HEK293 (cell line): ENCODE measurements at regions not wholly inside any gene's neighbourhood (a gene's known extent, or its start where the extent isn't known, plus 50 kb on each side); places are given as distances from the start of the nearest gene placed in this dataset.
"Not testable (repeated sequence)": the region's sequence is repeated elsewhere in the genome, so short reads cannot be mapped to it uniquely, and the experiment has no call there.

ENCODE experiments used
- CTCF ChIA-PET: fragments of 350-600 bp; formaldehyde crosslinking; extraction: SDS; loops from one replicate; lab custom pipeline; 2021; ENCODE audit warnings: antibody characterized with exemption; lab: Yijun Ruan, JAX
- POLR2A ChIA-PET: fragments of 300-600 bp; formaldehyde crosslinking; extraction: SDS; loops from one replicate; lab custom pipeline; 2020; ENCODE audit warnings: antibody characterized with exemption, inconsistent platforms; lab: Yijun Ruan, JAX
- H3K27ac ChIP-seq: fragments of 200-500 bp; sonication (Bioruptor generic); 2 replicates; pipeline ENCODE4 v1.5.1; 2014; ENCODE audit warnings: low read depth, low read length, control low read depth, inconsistent platforms; ENCODE audit errors: extremely low read depth
- H3K36me3 ChIP-seq, 2 experiments: fragments of 200-500 bp in 1 of 2; sonication (Bioruptor generic) in 1 of 2; 1 replicate in 1 of 2; 2 replicates in 1 of 2; pipeline ENCODE4 v1.5.1; 2014 to 2017; ENCODE audit warnings: inconsistent platforms in 2 of 2, low read length in 2 of 2; ENCODE audit not compliant: control insufficient read depth in 2 of 2, insufficient read depth in 1 of 2
- H3K4me1 ChIP-seq: fragments of 200-500 bp; sonication (Bioruptor generic); 2 replicates; pipeline ENCODE4 v1.5.1; 2014; ENCODE audit warnings: mild to moderate bottlenecking, low read length, inconsistent platforms; ENCODE audit not compliant: control insufficient read depth, insufficient read depth
- H3K4me3 ChIP-seq: 2 replicates; pipeline ENCODE4 v1.5.1; 2011; ENCODE audit warnings: low read depth, mild to moderate bottlenecking, control low read depth, low read length, moderate library complexity
- H3K9me3 ChIP-seq: fragments of 200-500 bp; sonication (Bioruptor generic); 2 replicates; pipeline ENCODE4 v1.5.1; 2014; ENCODE audit warnings: low read depth, low read length, inconsistent platforms; ENCODE audit not compliant: control insufficient read depth, insufficient read depth
- KLF10 ChIP-seq: fragments of 450-650 bp; IDR thresholded peaks from 2 replicates; pipeline ENCODE4 v1.5.1; 2018; ENCODE audit warnings: missing biosample characterization, mild to moderate bottlenecking, missing genetic modification characterization
- KLF17 ChIP-seq: fragments of 450-650 bp; formaldehyde crosslinking; IDR thresholded peaks from 2 replicates; pipeline ENCODE4 v1.5.1; 2016; ENCODE audit warnings: missing biosample characterization, missing genetic modification characterization
- KLF7 ChIP-seq: fragments of 450-650 bp; formaldehyde crosslinking; IDR thresholded peaks from 2 replicates; pipeline ENCODE4 v1.5.1; 2016; ENCODE audit warnings: missing biosample characterization, missing genetic modification characterization, borderline replicate concordance
- PRDM1 ChIP-seq: fragments of 450-650 bp; formaldehyde crosslinking; IDR thresholded peaks from 2 replicates; pipeline ENCODE4; 2016; ENCODE audit warnings: missing biosample characterization, missing genetic modification characterization
- WT1 ChIP-seq: fragments of 450-650 bp; formaldehyde crosslinking; IDR thresholded peaks from 2 replicates; pipeline ENCODE4 v1.5.1; 2016; ENCODE audit warnings: missing biosample characterization, missing genetic modification characterization
- ZIC2 ChIP-seq: fragments of 450-650 bp; formaldehyde crosslinking; IDR thresholded peaks from 2 replicates; pipeline ENCODE4 v1.5.1; 2016; ENCODE audit warnings: missing biosample characterization, missing genetic modification characterization
- ZNF10 ChIP-seq: fragments of 450-650 bp; formaldehyde crosslinking; IDR thresholded peaks from 2 replicates; pipeline ENCODE4 v1.5.1; 2017; ENCODE audit warnings: missing biosample characterization, missing genetic modification characterization
- ZNF133 ChIP-seq: fragments of 450-650 bp; formaldehyde crosslinking; IDR thresholded peaks from 2 replicates; pipeline ENCODE4 v1.5.1; 2016; ENCODE audit warnings: missing biosample characterization, missing genetic modification characterization
- ZNF221 ChIP-seq: fragments of 450-650 bp; formaldehyde crosslinking; IDR thresholded peaks from 2 replicates; pipeline ENCODE4 v1.5.1; 2017; ENCODE audit warnings: missing biosample characterization, missing genetic modification characterization, borderline replicate concordance
- ZNF274 ChIP-seq, 2 experiments: fragments of 200-500 bp in 1 of 2; fragments of 450-650 bp in 1 of 2; sonication (Bioruptor generic) in 1 of 2; formaldehyde crosslinking in 1 of 2; IDR thresholded peaks; 2 replicates each; pipeline versions ENCODE4 v1.5.1 to v1.6.1; 2014 to 2016; ENCODE audit warnings: borderline replicate concordance in 1 of 2, inconsistent platforms in 1 of 2, low read length in 1 of 2, missing biosample characterization in 1 of 2, missing genetic modification characterization in 1 of 2
- ZNF302 ChIP-seq: fragments of 450-650 bp; formaldehyde crosslinking; IDR thresholded peaks from 2 replicates; pipeline ENCODE4 v1.5.1; 2016; ENCODE audit warnings: missing biosample characterization, missing genetic modification characterization, low read depth
- ZNF311 ChIP-seq: fragments of 450-650 bp; formaldehyde crosslinking; IDR thresholded peaks from 2 replicates; pipeline ENCODE4 v1.5.1; 2017; ENCODE audit warnings: missing biosample characterization, missing genetic modification characterization, borderline replicate concordance
- ZNF324 ChIP-seq: fragments of 450-650 bp; formaldehyde crosslinking; IDR thresholded peaks from 2 replicates; pipeline ENCODE4 v1.5.1; 2016; ENCODE audit warnings: missing biosample characterization, missing genetic modification characterization
- ZNF362 ChIP-seq: fragments of 450-650 bp; formaldehyde crosslinking; IDR thresholded peaks from 2 replicates; pipeline ENCODE4 v1.5.1; 2016; ENCODE audit warnings: missing biosample characterization, missing genetic modification characterization
- ZNF366 ChIP-seq: fragments of 450-650 bp; formaldehyde crosslinking; conservative IDR thresholded peaks from 2 replicates; pipeline ENCODE4 v1.5.1; 2016; ENCODE audit warnings: missing biosample characterization, missing genetic modification characterization
- ZNF391 ChIP-seq: fragments of 450-650 bp; formaldehyde crosslinking; IDR thresholded peaks from 2 replicates; pipeline ENCODE4 v1.5.1; 2016; ENCODE audit warnings: low read depth, missing biosample characterization, missing genetic modification characterization, borderline replicate concordance
- ZNF394 ChIP-seq: fragments of 450-650 bp; formaldehyde crosslinking; IDR thresholded peaks from 2 replicates; pipeline ENCODE4 v1.5.1; 2016; ENCODE audit warnings: missing biosample characterization, missing genetic modification characterization, mild to moderate bottlenecking, moderate library complexity, borderline replicate concordance
- ZNF416 ChIP-seq: fragments of 450-650 bp; formaldehyde crosslinking; IDR thresholded peaks from 2 replicates; pipeline ENCODE4 v1.5.1; 2016; ENCODE audit warnings: missing biosample characterization, missing genetic modification characterization
- ZNF423 ChIP-seq: fragments of 450-650 bp; formaldehyde crosslinking; IDR thresholded peaks from 2 replicates; pipeline ENCODE4 v1.5.1; 2016; ENCODE audit warnings: missing biosample characterization, missing genetic modification characterization
- ZNF510 ChIP-seq: fragments of 450-650 bp; formaldehyde crosslinking; IDR thresholded peaks from 2 replicates; pipeline ENCODE4 v1.5.1; 2018; ENCODE audit warnings: mild to moderate bottlenecking, missing genetic modification characterization, missing biosample characterization; ENCODE audit not compliant: insufficient replicate concordance
- ZNF513 ChIP-seq: fragments of 450-650 bp; IDR thresholded peaks from 2 replicates; pipeline ENCODE4 v1.5.1; 2018; ENCODE audit warnings: missing biosample characterization, missing genetic modification characterization
- ZNF544 ChIP-seq: fragments of 450-650 bp; formaldehyde crosslinking; IDR thresholded peaks from 2 replicates; pipeline ENCODE4 v1.5.0; 2017; ENCODE audit warnings: missing biosample characterization, missing genetic modification characterization
- ZNF548 ChIP-seq: fragments of 450-650 bp; formaldehyde crosslinking; IDR thresholded peaks from 2 replicates; pipeline ENCODE4 v1.5.1; 2016; ENCODE audit warnings: missing biosample characterization, missing genetic modification characterization
- ZNF596 ChIP-seq: fragments of 450-650 bp; IDR thresholded peaks from 2 replicates; pipeline ENCODE4 v1.5.0; 2018; ENCODE audit warnings: missing biosample characterization, mild to moderate bottlenecking, missing genetic modification characterization, moderate library complexity
- ZNF660 ChIP-seq: fragments of 450-650 bp; IDR thresholded peaks from 2 replicates; pipeline ENCODE4 v1.5.1; 2018; ENCODE audit warnings: missing biosample characterization, mild to moderate bottlenecking, missing genetic modification characterization
- ZNF837 ChIP-seq: fragments of 450-650 bp; formaldehyde crosslinking; IDR thresholded peaks from 2 replicates; pipeline ENCODE4 v1.5.1; 2016; ENCODE audit warnings: missing biosample characterization, missing genetic modification characterization
- TF ChIP-seq, protein P1 (sequence below): fragments of 450-650 bp; formaldehyde crosslinking; IDR thresholded peaks from 2 replicates; pipeline ENCODE4 v1.5.1; 2017; ENCODE audit warnings: missing biosample characterization, missing genetic modification characterization

DNA sequence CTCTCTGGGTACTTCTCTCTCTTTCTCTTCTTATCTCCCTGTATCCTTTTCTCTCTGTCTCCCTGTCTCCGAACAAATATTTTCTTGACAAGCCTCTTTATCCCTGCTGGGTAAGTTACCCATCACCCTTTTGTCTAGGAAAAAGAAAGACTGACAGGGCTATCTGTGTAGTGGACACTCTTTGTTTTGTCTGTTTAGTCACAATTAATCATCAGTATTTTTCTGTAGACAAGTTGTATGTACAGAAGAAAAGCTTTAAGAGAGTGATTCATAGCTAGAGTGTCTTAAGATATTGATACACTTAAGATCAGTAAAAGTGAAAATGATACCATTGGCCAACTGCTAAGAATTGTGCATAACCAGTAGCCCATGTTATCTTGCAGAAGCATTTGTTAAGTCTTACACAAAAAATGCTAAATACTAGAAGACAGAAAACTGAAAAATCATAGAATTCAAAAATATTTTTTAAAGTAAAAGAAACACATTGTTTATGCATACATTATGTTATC lies 1043.8 kb upstream of the EDIL3 start:
- Histone ChIP-seq H3K27ac (no peak overlapping the region), H3K4me1 (no peaks in the 10 kb centered on the region), H3K4me3 (no peak overlapping the region), H3K36me3 (no peaks in the 10 kb centered on the region), H3K9me3 (no peaks in the 10 kb centered on the region)
- ChIA-PET POLR2A (no interaction called here), CTCF (no interaction called here)
- no peak for TF ChIP-seq ZNF837 (tag by site-specific recombination)
- TF ChIP-seq ZNF394 (tag by site-specific recombination): no peak
- no peak for TF ChIP-seq ZNF366 (tag by site-specific recombination)
- no peak for TF ChIP-seq ZNF362 (tag by site-specific recombination)
- no peak for TF ChIP-seq ZNF274 (IDR thresholded peaks at IDR 0.05; ENCODE audit: low read length)
- TF ChIP-seq ZNF274 (tag by site-specific recombination; IDR thresholded peaks at IDR 0.05; ENCODE audit: borderline replicate concordance): no peak
- TF ChIP-seq ZNF221 (tag by site-specific recombination): no peak
- TF ChIP-seq ZNF302 (tag by site-specific recombination): no peak
- no peak for TF ChIP-seq ZNF311 (tag by site-specific recombination)
- no peak for TF ChIP-seq ZNF660 (tag by site-specific recombination)

DNA sequence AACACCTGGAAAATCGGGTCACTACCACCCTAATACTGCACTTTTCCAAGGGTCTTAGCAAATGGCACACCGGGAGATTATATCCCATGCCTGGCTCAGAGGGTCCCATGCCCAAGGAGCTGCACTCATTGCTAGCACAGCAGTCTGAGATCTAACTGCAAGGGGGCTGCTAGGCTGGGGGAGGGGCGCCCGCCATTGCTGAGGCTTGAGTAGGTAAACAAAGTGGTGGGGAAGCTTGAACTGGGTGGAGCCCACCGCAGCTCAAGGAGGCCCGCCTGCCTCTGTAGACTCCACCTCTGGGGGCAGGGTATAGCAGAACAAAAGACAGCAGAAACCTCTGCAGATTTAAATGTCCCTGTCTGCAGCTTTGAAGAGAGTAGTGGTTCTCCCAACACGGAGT lies 1047.0 kb upstream of the EDIL3 start:
- H3K4me3 ChIP-seq, H3K36me3 ChIP-seq, H3K9me3 ChIP-seq, POLR2A ChIA-PET, CTCF ChIA-PET, H3K4me1 ChIP-seq, H3K27ac ChIP-seq: not testable (repeated sequence)

- H3K4me1 ChIP-seq: no peaks in the 10 kb centered on the region
- ChIA-PET POLR2A (no interaction called here), CTCF (no interaction called here)
- H3K4me3 ChIP-seq: no peak overlapping the region
- no peaks in the 10 kb centered on the region for H3K36me3 ChIP-seq
- H3K27ac ChIP-seq: no peak overlapping the region
- H3K9me3 ChIP-seq: no peaks in the 10 kb centered on the region
- TF ChIP-seq ZNF548 (tag by site-specific recombination) (no peak), ZNF596 (tag by site-specific recombination) (no peak), ZNF324 (tag by site-specific recombination) (no peak), KLF7 (tag by site-specific recombination) (no peak), WT1 (tag by site-specific recombination) (no peak), ZNF133 (tag by site-specific recombination) (no peak), PRDM1 (no peak), ZNF544 (tag by site-specific recombination) (no peak), ZNF10 (tag by site-specific recombination) (no peak), ZNF510 (tag by site-specific recombination) (no peak), ZNF423 (tag by site-specific recombination) (no peak), ZNF513 (tag by site-specific recombination) (no peak), KLF10 (tag by site-specific recombination) (no peak), ZNF391 (tag by site-specific recombination) (no peak), ZNF416 (tag by site-specific recombination) (no peak), ZIC2 (tag by site-specific recombination) (no peak), ZNF311 (tag by site-specific recombination) (no peak), KLF17 (tag by site-specific recombination) (no peak)
- TF ChIP-seq, protein P1, sequence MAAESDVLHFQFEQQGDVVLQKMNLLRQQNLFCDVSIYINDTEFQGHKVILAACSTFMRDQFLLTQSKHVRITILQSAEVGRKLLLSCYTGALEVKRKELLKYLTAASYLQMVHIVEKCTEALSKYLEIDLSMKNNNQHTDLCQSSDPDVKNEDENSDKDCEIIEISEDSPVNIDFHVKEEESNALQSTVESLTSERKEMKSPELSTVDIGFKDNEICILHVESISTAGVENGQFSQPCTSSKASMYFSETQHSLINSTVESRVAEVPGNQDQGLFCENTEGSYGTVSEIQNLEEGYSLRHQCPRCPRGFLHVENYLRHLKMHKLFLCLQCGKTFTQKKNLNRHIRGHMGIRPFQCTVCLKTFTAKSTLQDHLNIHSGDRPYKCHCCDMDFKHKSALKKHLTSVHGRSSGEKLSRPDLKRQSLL (tag by site-specific recombination): no peak
Measured at GRCh38 chr5:85441156-85441555, 1056.5 kb upstream of the EDIL3 start.
